ENCODE measurements at regions not wholly inside any gene's neighbourhood (a gene's known extent, or its start where the extent isn't known, plus 50 kb on each side); places are given as distances from the start of the nearest gene placed in this dataset.

- TF ChIP-seq YY1 (IDR thresholded peaks at IDR 0.05; ENCODE audit: low read depth) (no peak), EP300 (IDR thresholded peaks at IDR 0.05; ENCODE audit: borderline replicate concordance) (no peak), ZBTB7A (IDR thresholded peaks at IDR 0.05; ENCODE audit: low read depth) (no peak), TAF1 (IDR thresholded peaks at IDR 0.05; ENCODE audit: low read depth) (no peak), EGR1 (IDR thresholded peaks at IDR 0.05) (no peak), MAX (IDR thresholded peaks at IDR 0.05) (no peak), TEAD4 (IDR thresholded peaks at IDR 0.05) (no peak), REST (IDR thresholded peaks at IDR 0.05; ENCODE audit: low read depth) (no peak), CEBPB (IDR thresholded peaks at IDR 0.05) (no peak), CREB1 (IDR thresholded peaks at IDR 0.05; ENCODE audit: low read depth) (no peak)
These were observed 78.1 kb upstream of the DHX40 start for GRCh38 chr17:59487161-59487873.
